ENCODE measurements at regions not wholly inside any gene's neighbourhood (a gene's known extent, or its start where the extent isn't known, plus 50 kb on each side); places are given as distances from the start of the nearest gene placed in this dataset.

DNA sequence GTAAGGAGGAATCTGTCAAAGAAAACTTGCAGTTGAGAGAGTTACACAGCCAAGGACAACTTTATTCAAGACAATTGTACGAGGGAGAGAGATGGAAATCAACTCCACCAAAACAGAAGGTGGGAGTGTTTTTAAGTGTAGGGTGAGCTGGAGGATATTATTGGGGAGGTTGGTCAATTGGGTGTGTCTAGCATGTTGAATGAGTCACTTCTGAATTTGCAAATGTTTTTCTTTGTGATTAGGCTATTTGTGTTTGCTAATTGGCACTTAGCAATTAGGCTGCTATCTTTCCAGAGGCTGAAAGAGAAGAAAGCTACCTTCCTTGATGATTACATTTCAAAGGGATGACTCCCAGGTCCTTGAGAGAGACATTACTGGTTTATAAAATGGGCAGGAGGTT is 441.1 kb downstream of the MEI4 start:
- intact Hi-C loops (cut with DNase I): no loop called here

GRCh38 chr6:78101387-78101786 is 448.5 kb downstream of the MEI4 start:
- Histone ChIP-seq H3K27me3 (no peaks in the 10 kb centered on the region), H3K4me3 (replicated peaks in 1 of 3) (no peak overlapping the region), H3K9me3 (no peaks in the 10 kb centered on the region), H3K36me3 (no peaks in the 10 kb centered on the region), H3K4me1 (no peaks in the 10 kb centered on the region), H3K27ac (no peak overlapping the region)
- no peak for DNase-seq
- intact Hi-C loops (cut with DNase I): no loop called here
- WGBS, 2 donors: 84 to 85% methylated on average over 1 of the region's 1 CpG
- no peak for TF ChIP-seq POLR2A (IDR thresholded peaks at IDR 0.05)
- TF ChIP-seq, protein P1, sequence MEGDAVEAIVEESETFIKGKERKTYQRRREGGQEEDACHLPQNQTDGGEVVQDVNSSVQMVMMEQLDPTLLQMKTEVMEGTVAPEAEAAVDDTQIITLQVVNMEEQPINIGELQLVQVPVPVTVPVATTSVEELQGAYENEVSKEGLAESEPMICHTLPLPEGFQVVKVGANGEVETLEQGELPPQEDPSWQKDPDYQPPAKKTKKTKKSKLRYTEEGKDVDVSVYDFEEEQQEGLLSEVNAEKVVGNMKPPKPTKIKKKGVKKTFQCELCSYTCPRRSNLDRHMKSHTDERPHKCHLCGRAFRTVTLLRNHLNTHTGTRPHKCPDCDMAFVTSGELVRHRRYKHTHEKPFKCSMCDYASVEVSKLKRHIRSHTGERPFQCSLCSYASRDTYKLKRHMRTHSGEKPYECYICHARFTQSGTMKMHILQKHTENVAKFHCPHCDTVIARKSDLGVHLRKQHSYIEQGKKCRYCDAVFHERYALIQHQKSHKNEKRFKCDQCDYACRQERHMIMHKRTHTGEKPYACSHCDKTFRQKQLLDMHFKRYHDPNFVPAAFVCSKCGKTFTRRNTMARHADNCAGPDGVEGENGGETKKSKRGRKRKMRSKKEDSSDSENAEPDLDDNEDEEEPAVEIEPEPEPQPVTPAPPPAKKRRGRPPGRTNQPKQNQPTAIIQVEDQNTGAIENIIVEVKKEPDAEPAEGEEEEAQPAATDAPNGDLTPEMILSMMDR (IDR thresholded peaks at IDR 0.05): no peak

More for the DNA sequence above, 441.1 kb downstream of the MEI4 start:
- no peak for DNase-seq
- TF ChIP-seq POLR2A (IDR thresholded peaks at IDR 0.05): no peak
- TF ChIP-seq, protein P1 (IDR thresholded peaks at IDR 0.05): no peak
- H3K4me1 ChIP-seq: no peaks in the 10 kb centered on the region
- no peaks in the 10 kb centered on the region for H3K27me3 ChIP-seq
- no peak overlapping the region for H3K27ac ChIP-seq
- H3K4me3 ChIP-seq (replicated peaks in 1 of 3): no peak overlapping the region
- 17 to 27% methylated on average over 1 of the region's 1 CpG for WGBS, 2 donors
- H3K36me3 ChIP-seq: no peaks in the 10 kb centered on the region
- no peaks in the 10 kb centered on the region for H3K9me3 ChIP-seq

GRCh38 chr6:78110641-78111040 is 457.8 kb downstream of the MEI4 start:
- Histone ChIP-seq H3K27ac (no peak overlapping the region), H3K9me3 (no peaks in the 10 kb centered on the region), H3K4me1 (no peaks in the 10 kb centered on the region), H3K4me3 (replicated peaks in 1 of 3) (no peak overlapping the region), H3K36me3 (no peaks in the 10 kb centered on the region), H3K27me3 (no peaks in the 10 kb centered on the region)
- no peak for DNase-seq
- no peak for TF ChIP-seq POLR2A (IDR thresholded peaks at IDR 0.05)
- TF ChIP-seq, protein P1 (IDR thresholded peaks at IDR 0.05): no peak
- intact Hi-C loops (cut with DNase I): no loop called here

DNA sequence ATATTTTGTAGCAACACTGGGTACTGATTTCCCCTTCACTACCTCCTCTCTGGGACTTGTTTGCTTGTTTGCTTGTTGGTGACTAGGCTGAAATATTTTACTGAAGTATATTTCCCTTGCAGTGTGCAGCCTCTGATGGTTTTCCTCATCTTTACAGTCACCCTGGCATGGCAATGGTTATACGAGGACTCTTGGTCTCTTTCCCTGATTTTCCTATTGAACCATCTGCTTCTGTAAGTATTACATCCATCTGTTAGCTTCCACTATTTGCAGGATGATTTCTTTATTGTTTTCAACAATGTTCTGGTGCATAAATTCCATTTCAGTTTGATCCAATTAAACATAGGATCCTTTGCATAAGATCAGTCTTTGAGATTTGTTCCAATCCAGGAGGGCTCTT is 465.1 kb downstream of the MEI4 start:
- TF ChIP-seq, protein P1 (IDR thresholded peaks at IDR 0.05): no peak
- TF ChIP-seq POLR2A (IDR thresholded peaks at IDR 0.05): no peak
- intact Hi-C loops (cut with DNase I): no loop called here
- Histone ChIP-seq H3K4me3 (replicated peaks in 1 of 3) (no peak overlapping the region), H3K4me1 (no peaks in the 10 kb centered on the region), H3K36me3 (no peaks in the 10 kb centered on the region), H3K27me3 (no peaks in the 10 kb centered on the region), H3K27ac (no peak overlapping the region), H3K9me3 (no peaks in the 10 kb centered on the region)
- 59 to 72% methylated on average over 1 of the region's 1 CpG for WGBS, 2 donors
- DNase-seq: no peak

GRCh38 chr6:78131521-78131920 is 478.7 kb downstream of the MEI4 start:
- intact Hi-C loops (cut with DNase I): no loop called here
- no peaks in the 10 kb centered on the region for H3K27me3 ChIP-seq
- H3K9me3 ChIP-seq: no peaks in the 10 kb centered on the region
- no peak overlapping the region for H3K4me3 ChIP-seq (replicated peaks in 1 of 3)
- 94 to 100% methylated on average over 1 of the region's 1 CpG for WGBS, 2 donors
- no peaks in the 10 kb centered on the region for H3K36me3 ChIP-seq
- no peaks in the 10 kb centered on the region for H3K4me1 ChIP-seq
- no peak for DNase-seq
- no peak overlapping the region for H3K27ac ChIP-seq
- TF ChIP-seq, protein P1 (IDR thresholded peaks at IDR 0.05): no peak
- no peak for TF ChIP-seq POLR2A (IDR thresholded peaks at IDR 0.05)

Data from thyroid gland (tissue), 4 donors.